ENCODE measurements at regions not wholly inside any gene's neighbourhood (a gene's known extent, or its start where the extent isn't known, plus 50 kb on each side); places are given as distances from the start of the nearest gene placed in this dataset.

DNA sequence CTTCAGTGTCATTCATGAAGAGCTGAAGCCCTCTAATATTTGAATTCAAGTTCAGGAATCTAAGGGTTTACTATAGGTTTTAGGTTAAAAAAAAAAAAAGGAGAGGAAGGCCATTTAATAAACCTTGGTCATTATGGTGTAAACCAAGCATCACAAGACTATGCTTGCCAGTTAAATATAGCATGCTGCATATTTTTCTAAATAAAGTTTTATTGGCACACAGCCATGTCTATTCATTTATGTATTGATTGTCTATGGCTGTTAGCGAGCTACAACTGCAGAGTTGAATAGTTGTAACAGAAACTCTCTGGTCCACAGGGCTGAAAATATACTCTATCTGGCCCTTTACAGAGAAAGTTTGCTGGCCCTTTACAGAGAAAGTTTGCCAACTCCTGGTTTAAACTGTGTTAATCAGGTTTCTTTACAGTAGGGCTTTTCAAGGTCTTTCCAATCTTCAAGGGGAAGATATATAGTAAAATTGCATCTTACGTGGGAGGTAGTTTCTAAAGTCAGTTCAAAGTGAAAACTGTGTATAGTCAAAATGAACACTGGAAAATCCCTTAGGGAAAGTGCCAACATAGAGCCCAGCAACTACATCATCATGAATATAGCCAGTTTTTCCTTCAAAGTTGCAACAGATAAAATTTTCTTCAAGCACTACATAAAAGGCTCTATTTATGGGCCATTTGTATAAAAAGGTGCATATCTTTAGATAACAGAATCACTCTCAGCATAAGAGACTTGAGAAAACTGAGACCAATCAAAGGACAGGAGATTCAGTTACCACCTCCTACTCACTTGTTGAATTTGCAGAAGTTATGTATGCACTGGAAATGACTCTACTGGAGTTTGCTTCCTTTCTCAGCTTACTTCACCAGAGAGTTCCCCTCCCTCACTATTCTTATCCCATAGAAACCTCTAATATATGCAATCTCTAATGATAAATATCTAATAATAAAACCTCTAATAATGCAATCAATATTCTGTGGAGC lies 49.7 kb upstream of the FRMD4B start:
- no peak for DNase-seq
